ENCODE measurements at regions not wholly inside any gene's neighbourhood (a gene's known extent, or its start where the extent isn't known, plus 50 kb on each side); places are given as distances from the start of the nearest gene placed in this dataset.

DNA sequence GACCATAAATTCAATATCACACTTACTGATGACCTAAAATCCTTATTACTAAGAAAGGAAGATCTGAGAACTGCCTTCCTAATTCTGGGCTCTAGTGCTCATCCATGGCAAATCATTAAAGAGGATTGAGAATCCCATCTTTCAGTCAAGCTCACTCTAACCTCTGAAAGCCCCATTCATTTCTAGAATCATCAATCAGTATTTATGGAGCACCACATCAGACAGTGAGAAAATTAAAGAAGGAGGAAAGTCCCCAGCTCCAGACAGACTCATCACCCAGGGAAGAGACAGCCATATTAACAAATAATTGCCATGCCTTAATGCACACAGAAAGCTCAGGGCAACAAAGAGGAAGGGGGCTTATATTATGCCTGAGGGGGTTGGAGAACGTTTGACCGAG lies 256.1 kb upstream of the SOX9 start:
- TF ChIP-seq POLR2A (IDR thresholded peaks at IDR 0.05; ENCODE audit: low read depth, low read length) (no peak), POLR2AphosphoS5 (IDR thresholded peaks at IDR 0.05; ENCODE audit: low read depth, low read length) (no peak)
